ENCODE measurements at regions not wholly inside any gene's neighbourhood (a gene's known extent, or its start where the extent isn't known, plus 50 kb on each side); places are given as distances from the start of the nearest gene placed in this dataset.

- TF ChIP-seq REST (IDR thresholded peaks at IDR 0.05; ENCODE audit: insufficient replicate concordance, low read depth): no peak
- TF ChIP-seq GABPA (IDR thresholded peaks at IDR 0.05; ENCODE audit: low read depth): no peak
- TF ChIP-seq SPI1 (IDR thresholded peaks at IDR 0.05; ENCODE audit: borderline replicate concordance, low read depth): no peak
- TF ChIP-seq POLR2AphosphoS5 (IDR thresholded peaks at IDR 0.05; ENCODE audit: low read depth): no peak
- no peak for DNase-seq (ENCODE audit: low read depth in 1 of 2, low spot score in 1 of 2)
- no peaks in the 10 kb centered on the region for H3K27me3 ChIP-seq (ENCODE audit: insufficient read depth, poor library complexity, severe bottlenecking)
- H3K4me3 ChIP-seq (replicated peaks; ENCODE audit: insufficient read depth, low read length): no peak overlapping the region
- H3K27ac ChIP-seq (replicated peaks): no peak overlapping the region
Measured at GRCh38 chr5:88545338-88545737, 276.7 kb upstream of the TMEM161B start.

- DNase-seq (ENCODE audit: low read depth in 1 of 2, low spot score in 1 of 2): no peak
- Histone ChIP-seq H3K27ac (replicated peaks) (no peak overlapping the region), H3K27me3 (ENCODE audit: insufficient read depth, poor library complexity, severe bottlenecking) (no peaks in the 10 kb centered on the region), H3K4me3 (replicated peaks; ENCODE audit: insufficient read depth, low read length) (no peak overlapping the region)
- no peak for TF ChIP-seq CTCF (IDR thresholded peaks at IDR 0.05; ENCODE audit: insufficient read depth, low read length)
- no peak for TF ChIP-seq REST (IDR thresholded peaks at IDR 0.05; ENCODE audit: insufficient replicate concordance, low read depth)
- no peak for TF ChIP-seq SPI1 (IDR thresholded peaks at IDR 0.05; ENCODE audit: borderline replicate concordance, low read depth)
- TF ChIP-seq POLR2AphosphoS5 (IDR thresholded peaks at IDR 0.05; ENCODE audit: low read depth): no peak
- no peak for TF ChIP-seq GABPA (IDR thresholded peaks at IDR 0.05; ENCODE audit: low read depth)
Measured at GRCh38 chr5:88544671-88545070, 276.0 kb upstream of the TMEM161B start.

- TF ChIP-seq GABPA (IDR thresholded peaks at IDR 0.05; ENCODE audit: low read depth): no peak
- TF ChIP-seq REST (IDR thresholded peaks at IDR 0.05; ENCODE audit: insufficient replicate concordance, low read depth): no peak
- no peak for TF ChIP-seq SPI1 (IDR thresholded peaks at IDR 0.05; ENCODE audit: borderline replicate concordance, low read depth)
- TF ChIP-seq POLR2AphosphoS5 (IDR thresholded peaks at IDR 0.05; ENCODE audit: low read depth): no peak
- no peak for TF ChIP-seq CTCF (IDR thresholded peaks at IDR 0.05; ENCODE audit: insufficient read depth, low read length)
- no peak overlapping the region for H3K4me3 ChIP-seq (replicated peaks; ENCODE audit: insufficient read depth, low read length)
- no peaks in the 10 kb centered on the region for H3K27me3 ChIP-seq (ENCODE audit: insufficient read depth, poor library complexity, severe bottlenecking)
- no peak for DNase-seq (ENCODE audit: low read depth in 1 of 2, low spot score in 1 of 2)
- H3K27ac ChIP-seq (replicated peaks): no peak overlapping the region
Measured at GRCh38 chr5:88544136-88544645, 275.5 kb upstream of the TMEM161B start.

Measured in HL-60 (cell line).